ENCODE measurements at regions not wholly inside any gene's neighbourhood (a gene's known extent, or its start where the extent isn't known, plus 50 kb on each side); places are given as distances from the start of the nearest gene placed in this dataset.

GRCh38 chr13:44032802-44033201, 153.1 kb downstream of the LACC1 start:
- Histone ChIP-seq H3K36me3 (ENCODE audit: control insufficient read depth in 3 of 3, insufficient read depth in 3 of 3, low read length in 3 of 3) (no peaks in the 10 kb centered on the region), H3K27me3 (ENCODE audit: control insufficient read depth in 3 of 3, insufficient read depth in 3 of 3, low read length in 3 of 3) (no peaks in the 10 kb centered on the region), H3K9ac (ENCODE audit: low read depth in 1 of 3, low read length in 3 of 3) (no peak overlapping the region), H3K4me3 (ENCODE audit: low read length in 3 of 3) (no peak overlapping the region), H3K9me3 (ENCODE audit: control insufficient read depth in 3 of 3, low read length in 3 of 3) (no peaks in the 10 kb centered on the region), H3K27ac (ENCODE audit: low read depth, low read length) (no peak overlapping the region), H3K4me1 (ENCODE audit: control insufficient read depth in 3 of 3, insufficient read depth in 3 of 3, low read length in 3 of 3) (peaks cover 5 to 12% (median 11%) of the 10 kb centered on the region in 3 donors)

GRCh38 chr13:44035400-44035799, 155.7 kb downstream of the LACC1 start:
- H3K27me3 ChIP-seq (ENCODE audit: control insufficient read depth in 3 of 3, insufficient read depth in 3 of 3, low read length in 3 of 3): no peaks in the 10 kb centered on the region

DNA sequence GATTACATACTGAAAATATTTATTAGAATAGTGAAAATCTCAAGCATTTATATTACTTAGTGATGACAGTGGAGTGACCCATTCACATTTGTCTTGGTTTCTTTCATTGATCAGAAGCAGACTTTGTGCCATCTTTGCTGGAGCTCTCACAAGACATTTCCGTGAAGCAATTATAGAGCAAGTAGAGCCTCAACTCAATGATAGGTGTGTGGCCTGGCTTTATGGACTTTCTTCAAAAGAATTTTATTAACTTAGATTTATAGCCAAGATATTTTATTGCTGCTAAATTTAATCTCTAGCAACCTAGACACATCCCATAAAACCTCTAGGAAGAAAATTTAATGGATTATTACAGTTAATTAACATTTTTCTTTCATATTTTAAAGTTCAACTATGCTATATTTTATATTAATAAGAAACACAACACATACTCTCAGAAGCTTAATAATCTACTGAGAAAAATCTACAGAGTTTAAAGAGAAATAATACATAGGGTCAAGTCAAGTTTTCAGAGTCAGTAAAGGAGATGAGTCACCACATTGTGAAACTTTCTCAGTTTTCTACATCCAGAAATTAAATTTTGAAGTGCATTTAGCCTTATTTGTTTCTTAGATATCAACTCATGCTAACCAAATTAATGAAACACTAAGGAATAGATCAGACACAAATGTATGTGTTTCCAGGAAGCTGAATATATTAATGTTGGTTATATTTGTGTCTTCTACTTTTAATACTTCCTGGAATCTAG, 160.5 kb downstream of the LACC1 start:
- no peak overlapping the region for H3K27ac ChIP-seq (ENCODE audit: low read depth, low read length)
- H3K4me3 ChIP-seq (ENCODE audit: low read length in 3 of 3): no peak overlapping the region
- H3K4me1 ChIP-seq (ENCODE audit: control insufficient read depth in 3 of 3, insufficient read depth in 3 of 3, low read length in 3 of 3): no peaks in the 10 kb centered on the region
- no peak overlapping the region for H3K9ac ChIP-seq (ENCODE audit: low read depth in 1 of 3, low read length in 3 of 3)
- H3K9me3 ChIP-seq (ENCODE audit: control insufficient read depth in 3 of 3, low read length in 3 of 3): no peaks in the 10 kb centered on the region
- no peaks in the 10 kb centered on the region for H3K36me3 ChIP-seq (ENCODE audit: control insufficient read depth in 3 of 3, insufficient read depth in 3 of 3, low read length in 3 of 3)
- H3K27me3 ChIP-seq (ENCODE audit: control insufficient read depth in 3 of 3, insufficient read depth in 3 of 3, low read length in 3 of 3): no peaks in the 10 kb centered on the region

More at GRCh38 chr13:44035400-44035799, 155.7 kb downstream of the LACC1 start:
- Histone ChIP-seq H3K9ac (ENCODE audit: low read depth in 1 of 3, low read length in 3 of 3) (no peak overlapping the region), H3K9me3 (ENCODE audit: control insufficient read depth in 3 of 3, low read length in 3 of 3) (no peaks in the 10 kb centered on the region), H3K36me3 (ENCODE audit: control insufficient read depth in 3 of 3, insufficient read depth in 3 of 3, low read length in 3 of 3) (no peaks in the 10 kb centered on the region), H3K4me1 (ENCODE audit: control insufficient read depth in 3 of 3, insufficient read depth in 3 of 3, low read length in 3 of 3) (peaks cover 4 to 6% (median 6%) of the 10 kb centered on the region in 3 donors), H3K4me3 (ENCODE audit: low read length in 3 of 3) (no peak overlapping the region), H3K27ac (ENCODE audit: low read depth, low read length) (no peak overlapping the region)

- Histone ChIP-seq H3K4me1 (ENCODE audit: control insufficient read depth in 3 of 3, insufficient read depth in 3 of 3, low read length in 3 of 3) (no peaks in the 10 kb centered on the region), H3K4me3 (ENCODE audit: low read length in 3 of 3) (no peak overlapping the region), H3K9ac (ENCODE audit: low read depth in 1 of 3, low read length in 3 of 3) (no peak overlapping the region), H3K27me3 (ENCODE audit: control insufficient read depth in 3 of 3, insufficient read depth in 3 of 3, low read length in 3 of 3) (no peaks in the 10 kb centered on the region), H3K27ac (ENCODE audit: low read depth, low read length) (no peak overlapping the region), H3K9me3 (ENCODE audit: control insufficient read depth in 3 of 3, low read length in 3 of 3) (no peaks in the 10 kb centered on the region), H3K36me3 (ENCODE audit: control insufficient read depth in 3 of 3, insufficient read depth in 3 of 3, low read length in 3 of 3) (no peaks in the 10 kb centered on the region)
Observed at GRCh38 chr13:44040818-44041100, 161.1 kb downstream of the LACC1 start.

- H3K27me3 ChIP-seq (ENCODE audit: control insufficient read depth in 3 of 3, insufficient read depth in 3 of 3, low read length in 3 of 3): no peaks in the 10 kb centered on the region
- no peak overlapping the region for H3K4me3 ChIP-seq (ENCODE audit: low read length in 3 of 3)
- H3K9ac ChIP-seq (ENCODE audit: low read depth in 1 of 3, low read length in 3 of 3): no peak overlapping the region
- H3K36me3 ChIP-seq (ENCODE audit: control insufficient read depth in 3 of 3, insufficient read depth in 3 of 3, low read length in 3 of 3): no peaks in the 10 kb centered on the region
- no peak overlapping the region for H3K27ac ChIP-seq (ENCODE audit: low read depth, low read length)
- no peaks in the 10 kb centered on the region for H3K9me3 ChIP-seq (ENCODE audit: control insufficient read depth in 3 of 3, low read length in 3 of 3)
- no peaks in the 10 kb centered on the region for H3K4me1 ChIP-seq (ENCODE audit: control insufficient read depth in 3 of 3, insufficient read depth in 3 of 3, low read length in 3 of 3)
Observed at GRCh38 chr13:44044547-44045179, 165.0 kb downstream of the LACC1 start.

DNA sequence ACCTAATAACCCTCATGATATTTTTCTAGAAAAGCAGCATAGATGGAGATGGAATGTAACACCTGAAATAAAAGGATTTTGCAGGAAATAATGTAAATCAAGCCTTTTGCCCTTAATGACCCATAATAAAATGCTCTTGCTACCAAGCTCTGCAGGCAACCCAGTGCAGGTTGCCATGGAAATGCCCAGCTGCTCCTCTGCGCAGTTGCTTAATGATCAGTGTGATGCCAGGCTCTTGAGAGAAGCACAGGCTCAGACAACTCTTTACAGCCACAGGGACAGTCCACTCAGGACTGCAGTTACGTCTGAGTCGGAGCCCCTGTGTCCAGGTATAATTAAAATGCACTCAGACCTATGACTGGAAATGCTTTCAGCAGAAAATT, 165.5 kb downstream of the LACC1 start:
- H3K4me1 ChIP-seq (ENCODE audit: control insufficient read depth in 3 of 3, insufficient read depth in 3 of 3, low read length in 3 of 3): no peaks in the 10 kb centered on the region

DNA sequence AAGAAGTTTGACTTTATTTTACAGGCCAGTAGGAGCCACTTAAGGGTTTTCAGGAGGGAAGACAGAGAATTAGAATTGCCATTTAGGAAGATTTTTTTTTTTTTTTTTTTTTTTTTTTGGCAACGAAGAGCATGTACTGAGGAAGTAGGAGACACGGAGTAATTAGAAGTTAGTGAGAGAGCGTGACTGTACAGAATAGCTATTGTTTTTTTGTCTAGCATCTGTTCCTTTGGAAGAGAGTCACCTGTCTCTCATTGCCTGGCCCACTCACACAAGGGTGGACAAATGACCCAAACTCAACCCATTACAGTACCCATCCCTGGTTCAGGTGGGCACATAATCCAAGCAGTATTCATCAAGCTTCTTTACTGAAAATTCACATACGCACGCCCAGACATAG, 166.7 kb downstream of the LACC1 start:
- Histone ChIP-seq H3K36me3 (ENCODE audit: control insufficient read depth in 3 of 3, insufficient read depth in 3 of 3, low read length in 3 of 3) (no peaks in the 10 kb centered on the region), H3K9ac (ENCODE audit: low read depth in 1 of 3, low read length in 3 of 3) (no peak overlapping the region), H3K27ac (ENCODE audit: low read depth, low read length) (no peak overlapping the region), H3K27me3 (ENCODE audit: control insufficient read depth in 3 of 3, insufficient read depth in 3 of 3, low read length in 3 of 3) (no peaks in the 10 kb centered on the region), H3K4me1 (ENCODE audit: control insufficient read depth in 3 of 3, insufficient read depth in 3 of 3, low read length in 3 of 3) (peaks cover 0 to 4% (median 0%) of the 10 kb centered on the region in 3 donors), H3K4me3 (ENCODE audit: low read length in 3 of 3) (no peak overlapping the region), H3K9me3 (ENCODE audit: control insufficient read depth in 3 of 3, low read length in 3 of 3) (no peaks in the 10 kb centered on the region)

More for the DNA sequence above, 165.5 kb downstream of the LACC1 start:
- Histone ChIP-seq H3K36me3 (ENCODE audit: control insufficient read depth in 3 of 3, insufficient read depth in 3 of 3, low read length in 3 of 3) (no peaks in the 10 kb centered on the region), H3K27me3 (ENCODE audit: control insufficient read depth in 3 of 3, insufficient read depth in 3 of 3, low read length in 3 of 3) (no peaks in the 10 kb centered on the region), H3K9ac (ENCODE audit: low read depth in 1 of 3, low read length in 3 of 3) (no peak overlapping the region), H3K27ac (ENCODE audit: low read depth, low read length) (no peak overlapping the region), H3K9me3 (ENCODE audit: control insufficient read depth in 3 of 3, low read length in 3 of 3) (no peaks in the 10 kb centered on the region), H3K4me3 (ENCODE audit: low read length in 3 of 3) (no peak overlapping the region)

DNA sequence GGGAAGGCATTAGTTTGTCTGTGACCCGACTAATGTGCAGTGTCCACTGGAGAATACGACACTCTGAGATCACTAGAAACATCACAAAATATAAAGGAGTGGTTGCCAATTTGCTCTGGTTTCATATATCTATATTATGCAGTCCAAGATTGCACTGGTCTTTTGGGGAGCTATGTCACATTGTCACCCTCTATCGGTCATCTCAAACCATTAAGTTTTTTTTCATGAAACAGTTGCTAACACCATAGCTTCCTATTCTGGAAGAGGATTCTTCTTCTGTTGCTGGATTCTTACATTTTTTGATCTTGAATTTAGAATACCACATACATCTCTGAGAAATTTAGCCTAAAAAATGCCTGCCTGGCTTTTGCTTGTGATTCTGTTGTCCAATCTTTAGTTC, 168.6 kb downstream of the LACC1 start:
- H3K27me3 ChIP-seq (ENCODE audit: control insufficient read depth in 3 of 3, insufficient read depth in 3 of 3, low read length in 3 of 3): no peaks in the 10 kb centered on the region
- no peak overlapping the region for H3K9ac ChIP-seq (ENCODE audit: low read depth in 1 of 3, low read length in 3 of 3)
- H3K4me1 ChIP-seq (ENCODE audit: control insufficient read depth in 3 of 3, insufficient read depth in 3 of 3, low read length in 3 of 3): peaks cover 0 to 6% (median 4%) of the 10 kb centered on the region in 3 donors
- H3K36me3 ChIP-seq (ENCODE audit: control insufficient read depth in 3 of 3, insufficient read depth in 3 of 3, low read length in 3 of 3): no peaks in the 10 kb centered on the region
- no peak overlapping the region for H3K27ac ChIP-seq (ENCODE audit: low read depth, low read length)
- H3K4me3 ChIP-seq (ENCODE audit: low read length in 3 of 3): no peak overlapping the region
- no peaks in the 10 kb centered on the region for H3K9me3 ChIP-seq (ENCODE audit: control insufficient read depth in 3 of 3, low read length in 3 of 3)

DNA sequence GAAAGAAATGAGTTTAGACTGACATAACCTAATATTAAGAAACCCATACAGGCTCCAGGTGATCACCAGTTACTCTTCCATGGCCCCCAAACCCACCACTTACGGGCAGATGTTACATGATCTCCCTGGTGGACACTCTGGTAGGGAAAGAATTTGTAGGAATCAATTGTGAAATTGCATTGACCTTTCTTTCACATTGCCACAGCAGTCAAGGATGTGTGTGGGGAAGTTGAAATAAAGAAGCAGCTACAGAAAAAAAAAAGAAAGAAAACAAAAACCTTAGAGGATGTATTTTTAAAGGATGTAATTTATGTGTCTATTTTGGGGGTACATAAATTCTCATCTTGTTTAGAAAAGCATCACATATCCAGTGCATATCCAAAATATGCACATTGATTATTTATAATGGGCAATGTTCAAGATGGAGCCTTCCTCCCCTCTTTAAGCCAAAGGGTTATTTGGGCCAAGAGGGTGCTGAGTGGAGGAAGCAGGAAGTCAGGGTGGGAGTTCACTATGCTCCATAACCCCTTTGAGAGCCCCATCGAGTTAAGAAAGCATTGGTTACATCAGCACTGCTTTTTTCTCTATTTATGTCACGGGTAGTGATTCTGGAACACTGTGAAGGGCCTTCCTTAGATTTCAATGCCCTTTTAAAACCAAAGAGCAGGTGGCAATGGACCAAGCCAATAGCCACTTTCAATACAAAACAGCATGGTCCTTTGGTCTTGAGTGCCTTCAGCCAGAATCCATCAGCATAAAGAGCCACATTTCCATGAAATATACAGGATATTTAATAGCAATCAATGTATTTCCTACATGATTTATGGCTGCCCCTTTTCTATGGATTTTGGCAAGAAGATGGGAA, 169.6 kb downstream of the LACC1 start:
- Histone ChIP-seq H3K27me3 (ENCODE audit: control insufficient read depth in 3 of 3, insufficient read depth in 3 of 3, low read length in 3 of 3) (no peaks in the 10 kb centered on the region), H3K9me3 (ENCODE audit: control insufficient read depth in 3 of 3, low read length in 3 of 3) (no peaks in the 10 kb centered on the region), H3K36me3 (ENCODE audit: control insufficient read depth in 3 of 3, insufficient read depth in 3 of 3, low read length in 3 of 3) (no peaks in the 10 kb centered on the region), H3K4me1 (ENCODE audit: control insufficient read depth in 3 of 3, insufficient read depth in 3 of 3, low read length in 3 of 3) (peaks cover 0 to 6% (median 4%) of the 10 kb centered on the region in 3 donors), H3K9ac (ENCODE audit: low read depth in 1 of 3, low read length in 3 of 3) (no peak overlapping the region), H3K27ac (ENCODE audit: low read depth, low read length) (no peak overlapping the region), H3K4me3 (ENCODE audit: low read length in 3 of 3) (no peak overlapping the region)
